AML-193 (cell line): ENCODE measurements at regions not wholly inside any gene's neighbourhood (a gene's known extent, or its start where the extent isn't known, plus 50 kb on each side); places are given as distances from the start of the nearest gene placed in this dataset.
"Not testable (repeated sequence)": the region's sequence is repeated elsewhere in the genome, so short reads cannot be mapped to it uniquely, and the experiment has no call there.

Source experiments
- DNase-seq, 2 experiments: peaks; one replicate each; lab custom pipeline; 2025; lab: John Stamatoyannopoulos, UW

GRCh38 chr5:154546719-154547118 is 68.7 kb upstream of the HAND1 start:
- DNase-seq = no peak

GRCh38 chr5:154544646-154545045 is 66.6 kb upstream of the HAND1 start:
- DNase-seq = peak; percentile 78 to 80

DNA sequence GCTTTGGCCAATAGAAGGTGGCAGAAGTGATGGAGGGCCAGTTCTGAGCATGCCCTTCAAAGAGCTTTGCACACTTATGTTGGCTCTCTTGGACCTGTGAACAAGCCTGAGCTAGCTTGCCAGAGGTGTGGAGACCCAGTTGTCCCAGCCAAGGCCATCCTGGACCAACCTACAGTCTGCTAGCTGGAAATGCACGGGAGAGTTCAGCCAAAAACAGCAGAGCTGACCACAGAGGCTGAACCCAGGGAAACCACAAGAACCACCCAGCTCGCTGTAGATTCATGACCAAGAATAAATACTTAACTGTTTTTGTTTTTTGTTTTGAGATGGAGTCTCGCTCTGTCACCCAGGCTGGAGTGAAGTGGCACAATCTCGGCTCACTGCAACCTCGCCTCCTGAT is 65.4 kb upstream of the HAND1 start:
- no peak for DNase-seq

- DNase-seq = no peak
Measured at GRCh38 chr5:154542581-154542980, 64.6 kb upstream of the HAND1 start.

GRCh38 chr5:154542000-154542399 is 64.0 kb upstream of the HAND1 start:
- no peak for DNase-seq

GRCh38 chr5:154541553-154541952 is 63.5 kb upstream of the HAND1 start:
- DNase-seq = no peak

GRCh38 chr5:154540600-154540999 is 62.6 kb upstream of the HAND1 start:
- DNase-seq = no peak

DNA sequence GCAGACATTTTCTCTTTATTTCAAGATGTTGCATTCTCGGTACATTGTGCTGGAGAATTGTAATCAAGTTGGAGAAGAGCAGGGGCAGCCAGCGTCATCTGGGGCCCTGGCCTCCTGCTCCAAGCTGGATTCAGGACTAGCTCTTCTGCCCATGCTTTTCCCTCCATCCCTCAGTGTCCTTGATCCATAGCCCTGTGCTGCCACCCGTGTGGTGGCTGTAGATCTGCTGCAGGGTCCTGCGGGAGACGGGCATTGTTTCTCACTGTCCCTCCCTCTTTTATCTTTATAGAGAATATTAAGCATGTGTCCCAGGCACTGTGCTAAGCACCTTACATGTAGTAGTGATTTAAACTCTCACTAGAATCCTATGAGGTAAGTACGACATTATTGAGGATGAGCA is 60.5 kb upstream of the HAND1 start:
- DNase-seq = no peak

GRCh38 chr5:154536439-154536838 is 58.4 kb upstream of the HAND1 start:
- DNase-seq = not testable (repeated sequence)

- no peak for DNase-seq
Measured at GRCh38 chr5:154535535-154535934, 57.5 kb upstream of the HAND1 start.

- no peak for DNase-seq
Measured at GRCh38 chr5:154534457-154535050, 56.5 kb upstream of the HAND1 start.

GRCh38 chr5:154529282-154529681 is 51.3 kb upstream of the HAND1 start:
- DNase-seq = no peak

DNA sequence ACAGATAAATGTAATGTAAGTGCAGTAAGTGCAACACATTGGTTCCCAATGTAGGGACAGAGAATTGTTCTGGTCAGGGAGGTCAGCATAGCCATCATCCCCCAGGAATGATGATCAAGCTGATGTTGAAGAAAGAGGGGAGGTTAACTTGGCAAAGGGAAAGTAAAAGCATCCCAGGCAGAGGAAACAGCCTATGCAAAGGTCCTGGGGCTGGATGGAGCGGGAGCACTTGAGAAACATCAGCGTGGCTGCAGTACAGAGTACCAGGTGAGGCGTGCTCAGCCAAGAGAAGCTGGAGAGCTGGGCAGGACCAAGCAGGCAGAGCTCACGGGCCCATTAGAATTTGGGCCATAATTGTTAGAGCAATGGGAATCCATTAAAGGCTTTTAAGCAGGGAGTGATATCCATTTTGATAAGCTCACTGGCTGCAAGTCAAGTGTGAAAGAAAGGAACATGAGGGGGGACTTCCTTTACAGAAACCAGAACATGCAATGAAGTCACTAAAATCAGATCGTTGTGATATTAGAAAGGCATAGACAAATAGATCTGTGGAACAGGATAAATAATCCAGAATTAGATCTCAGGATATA is 50.1 kb upstream of the HAND1 start:
- DNase-seq = no peak
